H1 (cell line): ENCODE measurements at regions not wholly inside any gene's neighbourhood (a gene's known extent, or its start where the extent isn't known, plus 50 kb on each side); places are given as distances from the start of the nearest gene placed in this dataset.

Source experiments
- CTCF ChIA-PET: fragments of 300-600 bp; sonication (Branson Sonifier 250); formaldehyde crosslinking; loops from one replicate; lab custom pipeline; 2021; ENCODE audit not compliant: partially characterized antibody; lab: Charles Lee
- POLR2A ChIA-PET: fragments of 300-600 bp; sonication (Branson Sonifier 250); formaldehyde crosslinking; loops from one replicate; lab custom pipeline; 2021; ENCODE audit warnings: inconsistent platforms; ENCODE audit not compliant: partially characterized antibody; lab: Charles Lee
- DNase-seq, 2 experiments: peaks; one replicate each; pipeline versions ENCODE4 v3.0.0 to v3.0.0-alpha.2; 2010 to 2022; ENCODE audit warnings: low spot score in 2 of 2, low read depth in 1 of 2, mixed read lengths in 1 of 2
- FAIRE-seq: peaks from 2 replicates; lab custom pipeline; 2011; peaks lifted over from hg19 to GRCh38; lab: Jason Lieb, UNC
- H2AFZ ChIP-seq: 2 replicates; pipeline ENCODE4 v1.8.1; 2012; ENCODE audit warnings: low read length, inconsistent platforms
- H2AK5ac ChIP-seq: 2 replicates; pipeline ENCODE4 v1.6.1; 2013; ENCODE audit warnings: low read depth, low read length
- H2BK120ac ChIP-seq: replicated peaks from 2 replicates; pipeline ENCODE3; 2013; ENCODE audit warnings: low read depth, low read length, inconsistent platforms
- H2BK12ac ChIP-seq: 2 replicates; pipeline ENCODE4 v1.6.1; 2013; ENCODE audit warnings: low read depth, low read length
- H2BK15ac ChIP-seq: 2 replicates; pipeline ENCODE4 v1.6.1; 2013; ENCODE audit warnings: low read length
- H2BK20ac ChIP-seq: 2 replicates; pipeline ENCODE4 v1.6.1; 2013; ENCODE audit warnings: low read length
- H2BK5ac ChIP-seq: 2 replicates; pipeline ENCODE4 v1.6.1; 2013; ENCODE audit warnings: low read depth, low read length
- H3K14ac ChIP-seq: 2 replicates; pipeline ENCODE4 v1.6.1; 2013; ENCODE audit warnings: inconsistent platforms; ENCODE audit not compliant: insufficient read length
- H3K18ac ChIP-seq: 2 replicates; pipeline ENCODE4 v1.6.1; 2013; ENCODE audit warnings: low read length; ENCODE audit errors: extremely low read depth
- H3K23ac ChIP-seq: 2 replicates; pipeline ENCODE4 v1.6.1; 2013; ENCODE audit warnings: inconsistent platforms; ENCODE audit not compliant: insufficient read length
- H3K23me2 ChIP-seq: 2 replicates; pipeline ENCODE4 v1.6.1; 2013; ENCODE audit warnings: low read depth, low read length
- H3K27ac ChIP-seq: 2 replicates; pipeline ENCODE4 v1.6.1; 2011; ENCODE audit warnings: low read depth, low read length, inconsistent platforms
- H3K27me3 ChIP-seq, 4 experiments: replicated peaks in 1 of 4; 1 replicate in 1 of 4; 2 replicates in 3 of 4; pipeline versions ENCODE4 v1.6.1 to v1.8.1; 2011 to 2013; ENCODE audit warnings: low read length in 3 of 4, mild to moderate bottlenecking in 3 of 4, inconsistent platforms in 2 of 4, mixed read lengths in 2 of 4, moderate library complexity in 1 of 4; ENCODE audit not compliant: control insufficient read depth in 3 of 4, insufficient read depth in 3 of 4; ENCODE audit errors: extremely low read depth in 1 of 4
- H3K36me3 ChIP-seq, 4 experiments: 2 replicates each; pipeline versions ENCODE4 v1.6.1 to v1.8.1; 2011 to 2013; ENCODE audit warnings: mild to moderate bottlenecking in 4 of 4, low read length in 3 of 4, moderate library complexity in 2 of 4, control low read depth in 1 of 4, inconsistent platforms in 1 of 4; ENCODE audit not compliant: insufficient read depth in 4 of 4, control insufficient read depth in 2 of 4
- H3K4ac ChIP-seq: replicated peaks from 2 replicates; pipeline ENCODE3; 2013; ENCODE audit warnings: low read length, low read depth, mixed read lengths, inconsistent platforms; ENCODE audit not compliant: insufficient read length
- H3K4me1 ChIP-seq, 4 experiments: replicated peaks in 1 of 4; 1 replicate in 1 of 4; 2 replicates in 3 of 4; pipeline versions ENCODE4 v1.6.1 to v1.8.1; 2011 to 2013; ENCODE audit warnings: low read length in 3 of 4, inconsistent platforms in 2 of 4, mixed read lengths in 1 of 4; ENCODE audit not compliant: insufficient read depth in 4 of 4, control insufficient read depth in 3 of 4
- H3K4me2 ChIP-seq, 2 experiments: 2 replicates each; pipeline versions ENCODE4 v1.6.1 to v1.8.1; 2011 to 2013; ENCODE audit warnings: low read depth in 2 of 2, low read length in 2 of 2, control low read depth in 1 of 2, inconsistent platforms in 1 of 2, mild to moderate bottlenecking in 1 of 2; ENCODE audit not compliant: insufficient read depth in 1 of 2
- H3K4me3 ChIP-seq, 4 experiments: fragments of 200-600, 300-600 bp in 1 of 4; sonication (generic), shearing (Covaris generic), sonication (Bioruptor Twin) in 1 of 4; 2 replicates each; pipeline versions ENCODE4 v1.5.1 to v1.8.1; 2011 to 2016; ENCODE audit warnings: low read length in 4 of 4, low read depth in 3 of 4, control low read depth in 2 of 4, inconsistent platforms in 2 of 4, mild to moderate bottlenecking in 2 of 4, mixed read lengths in 1 of 4, moderate library complexity in 1 of 4; ENCODE audit not compliant: insufficient read depth in 2 of 4; ENCODE audit errors: extremely low read depth in 1 of 4
- H3K56ac ChIP-seq: replicated peaks from 2 replicates; pipeline ENCODE3; 2013; ENCODE audit warnings: low read depth, mild to moderate bottlenecking, mixed read lengths, low read length, inconsistent platforms; ENCODE audit not compliant: insufficient read length
- H3K79me1 ChIP-seq: 2 replicates; pipeline ENCODE4 v1.6.1; 2013; ENCODE audit warnings: low read depth, low read length, control low read depth
- H3K79me2 ChIP-seq, 2 experiments: 2 replicates each; pipeline versions ENCODE4 v1.6.1 to v1.8.1; 2012 to 2013; ENCODE audit warnings: low read length in 2 of 2, mild to moderate bottlenecking in 2 of 2, inconsistent platforms in 1 of 2; ENCODE audit not compliant: insufficient read depth in 2 of 2, control insufficient read depth in 1 of 2
- H3K9ac ChIP-seq, 4 experiments: replicated peaks in 1 of 4; 1 replicate in 1 of 4; 2 replicates in 3 of 4; pipeline versions ENCODE4 v1.6.1 to v1.8.1; 2011 to 2013; ENCODE audit warnings: low read depth in 3 of 4, low read length in 3 of 4, control low read depth in 2 of 4, mild to moderate bottlenecking in 2 of 4, moderate library complexity in 2 of 4, inconsistent platforms in 1 of 4; ENCODE audit errors: extremely low read depth in 1 of 4
- H3K9me3 ChIP-seq, 2 experiments: 2 replicates each; pipeline versions ENCODE4 v1.6.1 to v1.8.1; 2012 to 2013; ENCODE audit warnings: mild to moderate bottlenecking in 2 of 2, moderate library complexity in 2 of 2, control low read depth in 1 of 2, inconsistent platforms in 1 of 2, low read depth in 1 of 2, low read length in 1 of 2, mixed read lengths in 1 of 2; ENCODE audit not compliant: insufficient read depth in 2 of 2
- H4K20me1 ChIP-seq, 2 experiments: replicated peaks in 1 of 2; 2 replicates each; pipeline versions ENCODE3 to v1.8.1; 2011 to 2013; ENCODE audit warnings: inconsistent platforms in 2 of 2, low read length in 2 of 2, mild to moderate bottlenecking in 1 of 2; ENCODE audit not compliant: insufficient read depth in 2 of 2, control insufficient read depth in 1 of 2
- H4K5ac ChIP-seq: 2 replicates; pipeline ENCODE4 v1.6.1; 2013; ENCODE audit warnings: low read length, low read depth, mixed read lengths, inconsistent platforms; ENCODE audit not compliant: insufficient read length
- H4K8ac ChIP-seq: 2 replicates; pipeline ENCODE4 v1.8.0; 2013; ENCODE audit warnings: mild to moderate bottlenecking, moderate library complexity, low read length, inconsistent platforms; ENCODE audit not compliant: insufficient read depth; ENCODE audit errors: extremely low read depth
- H4K91ac ChIP-seq: replicated peaks from 2 replicates; pipeline ENCODE3; 2013; ENCODE audit warnings: low read length, mixed read lengths, inconsistent platforms; ENCODE audit not compliant: insufficient read length
- CBX5 ChIP-seq: fragments of 300-800, 300-1000 bp; sonication (generic); IDR thresholded peaks from 2 replicates; pipeline ENCODE4 v1.7.1; 2016; ENCODE audit warnings: antibody characterized with exemption, low read length, low read depth
- CEBPB ChIP-seq: IDR thresholded peaks from 2 replicates; pipeline ENCODE4 v1.6.1; 2012; ENCODE audit warnings: low read depth, low read length
- EZH2 ChIP-seq: fragments of 200-600 bp; sonication (generic); IDR thresholded peaks from 2 replicates; pipeline ENCODE4 v1.7.1; 2012; ENCODE audit warnings: low read depth, mild to moderate bottlenecking, moderate library complexity, low read length, inconsistent platforms; ENCODE audit not compliant: severe bottlenecking
- GTF2F1 ChIP-seq: IDR thresholded peaks from 2 replicates; pipeline ENCODE4 v1.6.1; 2012; ENCODE audit warnings: low read depth, low read length, improper control_type of control experiment, borderline replicate concordance
- JUND ChIP-seq: IDR thresholded peaks from 2 replicates; pipeline ENCODE4 v1.6.1; 2011; ENCODE audit warnings: mild to moderate bottlenecking, improper control_type of control experiment, low read length
- KDM4A ChIP-seq: IDR thresholded peaks from one replicate; pipeline ENCODE4 v1.7.1; 2012; ENCODE audit warnings: low read depth, mild to moderate bottlenecking, moderate library complexity, low read length, inconsistent platforms; ENCODE audit not compliant: severe bottlenecking
- POLR2A ChIP-seq, 2 experiments: IDR thresholded peaks; 1 replicate in 1 of 2; 2 replicates in 1 of 2; pipeline ENCODE4 v1.6.1; 2011; ENCODE audit warnings: low read depth in 2 of 2, low read length in 2 of 2, mild to moderate bottlenecking in 2 of 2; ENCODE audit errors: control extremely low read depth in 1 of 2
- RBBP5 ChIP-seq: IDR thresholded peaks from 2 replicates; pipeline ENCODE4 v1.7.1; 2012; ENCODE audit warnings: low read depth, mild to moderate bottlenecking, inconsistent platforms, low read length, moderate library complexity, borderline replicate concordance
- RFX5 ChIP-seq: IDR thresholded peaks from 2 replicates; pipeline ENCODE4 v1.6.1; 2011; ENCODE audit warnings: low read depth, low read length, improper control_type of control experiment, borderline replicate concordance
- SUZ12 ChIP-seq: fragments of 200-600 bp; sonication (generic); IDR thresholded peaks from 2 replicates; pipeline ENCODE4 v1.6.1; 2012; ENCODE audit warnings: mild to moderate bottlenecking, inconsistent platforms, low read length, moderate library complexity, mixed read lengths
- TAF1 ChIP-seq: IDR thresholded peaks from 2 replicates; pipeline ENCODE4 v1.6.1; 2011; ENCODE audit warnings: mild to moderate bottlenecking, low read depth, low read length
- TEAD4 ChIP-seq: IDR thresholded peaks from 2 replicates; pipeline ENCODE4 v1.6.1; 2012; ENCODE audit warnings: low read depth, low read length, inconsistent platforms, mixed read lengths
- TF ChIP-seq, protein P1 (sequence below): IDR thresholded peaks from 2 replicates; pipeline ENCODE4 v1.6.1; 2011; ENCODE audit warnings: low read length, improper control_type of control experiment
- TF ChIP-seq, protein P2 (sequence below): IDR thresholded peaks from 2 replicates; pipeline ENCODE4 v1.6.1; 2012; ENCODE audit warnings: inconsistent platforms

DNA sequence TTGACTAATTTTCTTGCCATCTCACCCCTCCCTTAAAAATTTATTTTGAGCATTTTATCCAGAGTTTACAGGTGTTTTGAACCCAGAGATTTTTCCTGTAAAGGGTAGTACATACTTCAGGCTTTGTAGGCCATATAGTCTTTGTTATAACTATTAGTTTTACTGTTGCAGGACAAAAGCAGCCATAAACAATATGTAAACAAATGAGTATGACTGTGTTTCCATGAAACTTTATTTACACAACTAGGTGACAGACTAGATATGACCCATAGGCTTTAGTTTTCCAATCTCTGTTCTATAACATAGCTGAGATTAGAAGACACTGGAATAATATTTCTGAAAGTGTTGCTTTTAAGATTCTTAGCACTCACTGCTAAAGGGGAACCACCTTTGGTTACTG lies 587.9 kb downstream of the PDCD6IP start:
- H3K23me2 ChIP-seq = no peaks in the 10 kb centered on the region
- no peak overlapping the region for H3K4me3 ChIP-seq
- H2AFZ ChIP-seq = no peak overlapping the region
- CTCF ChIA-PET = interaction anchor here (0.8 to 3.2 kb wide), 6 partner anchors 9 to 502 kb away, joined by 3 to 11 read pairs (median 6); no protein-coding TSS in a partner anchor
- no peak overlapping the region for H3K14ac ChIP-seq
- POLR2A ChIA-PET = no interaction called here
- no peak overlapping the region for H2BK12ac ChIP-seq
- no peak overlapping the region for H3K4ac ChIP-seq
- no peak overlapping the region for H3K23ac ChIP-seq
- H2BK20ac ChIP-seq = no peak overlapping the region
- no peak overlapping the region for H4K5ac ChIP-seq
- no peaks in the 10 kb centered on the region; a peak in 1 of 7 replicates for H3K4me1 ChIP-seq
- no peak overlapping the region for H3K9ac ChIP-seq
- no peaks in the 10 kb centered on the region for H3K79me2 ChIP-seq
- H2BK120ac ChIP-seq = no peak overlapping the region
- no peak for TF ChIP-seq EZH2
- no peak for TF ChIP-seq SUZ12
- TF ChIP-seq CBX5 = no peak
- no peak for TF ChIP-seq TAF1
- no peak for TF ChIP-seq TEAD4
- no peak for TF ChIP-seq GTF2F1
- TF ChIP-seq JUND = no peak
- TF ChIP-seq RFX5 = no peak
- no peak for TF ChIP-seq CEBPB
- TF ChIP-seq POLR2A (IDR thresholded peaks at IDR 0.05; ENCODE audit: control extremely low read depth in 1 of 2, low read depth in 2 of 2, low read length in 2 of 2) = no peak
- no peak for TF ChIP-seq RBBP5
- TF ChIP-seq, protein P1, sequence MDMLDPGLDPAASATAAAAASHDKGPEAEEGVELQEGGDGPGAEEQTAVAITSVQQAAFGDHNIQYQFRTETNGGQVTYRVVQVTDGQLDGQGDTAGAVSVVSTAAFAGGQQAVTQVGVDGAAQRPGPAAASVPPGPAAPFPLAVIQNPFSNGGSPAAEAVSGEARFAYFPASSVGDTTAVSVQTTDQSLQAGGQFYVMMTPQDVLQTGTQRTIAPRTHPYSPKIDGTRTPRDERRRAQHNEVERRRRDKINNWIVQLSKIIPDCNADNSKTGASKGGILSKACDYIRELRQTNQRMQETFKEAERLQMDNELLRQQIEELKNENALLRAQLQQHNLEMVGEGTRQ = no peak
- TF ChIP-seq KDM4A = no peak
- TF ChIP-seq, protein P2, sequence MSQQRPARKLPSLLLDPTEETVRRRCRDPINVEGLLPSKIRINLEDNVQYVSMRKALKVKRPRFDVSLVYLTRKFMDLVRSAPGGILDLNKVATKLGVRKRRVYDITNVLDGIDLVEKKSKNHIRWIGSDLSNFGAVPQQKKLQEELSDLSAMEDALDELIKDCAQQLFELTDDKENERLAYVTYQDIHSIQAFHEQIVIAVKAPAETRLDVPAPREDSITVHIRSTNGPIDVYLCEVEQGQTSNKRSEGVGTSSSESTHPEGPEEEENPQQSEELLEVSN = no peak
- H4K91ac ChIP-seq = no peak overlapping the region
- no peaks in the 10 kb centered on the region for H3K79me1 ChIP-seq
- no peak overlapping the region for H3K27ac ChIP-seq
- H2AK5ac ChIP-seq = no peak overlapping the region
- H3K56ac ChIP-seq = no peak overlapping the region
- H3K9me3 ChIP-seq = no peaks in the 10 kb centered on the region
- H3K27me3 ChIP-seq = no peaks in the 10 kb centered on the region; a peak in 1 of 7 replicates
- H2BK15ac ChIP-seq = no peak overlapping the region
- H3K36me3 ChIP-seq = no peaks in the 10 kb centered on the region
- DNase-seq (no peak), FAIRE-seq (no peak)
- no peak overlapping the region for H3K4me2 ChIP-seq
- H3K18ac ChIP-seq = no peak overlapping the region
- H4K20me1 ChIP-seq = no peaks in the 10 kb centered on the region
- H4K8ac ChIP-seq = no peak overlapping the region
- H2BK5ac ChIP-seq = no peak overlapping the region
